ENCODE measurements at regions not wholly inside any gene's neighbourhood (a gene's known extent, or its start where the extent isn't known, plus 50 kb on each side); places are given as distances from the start of the nearest gene placed in this dataset.

DNA sequence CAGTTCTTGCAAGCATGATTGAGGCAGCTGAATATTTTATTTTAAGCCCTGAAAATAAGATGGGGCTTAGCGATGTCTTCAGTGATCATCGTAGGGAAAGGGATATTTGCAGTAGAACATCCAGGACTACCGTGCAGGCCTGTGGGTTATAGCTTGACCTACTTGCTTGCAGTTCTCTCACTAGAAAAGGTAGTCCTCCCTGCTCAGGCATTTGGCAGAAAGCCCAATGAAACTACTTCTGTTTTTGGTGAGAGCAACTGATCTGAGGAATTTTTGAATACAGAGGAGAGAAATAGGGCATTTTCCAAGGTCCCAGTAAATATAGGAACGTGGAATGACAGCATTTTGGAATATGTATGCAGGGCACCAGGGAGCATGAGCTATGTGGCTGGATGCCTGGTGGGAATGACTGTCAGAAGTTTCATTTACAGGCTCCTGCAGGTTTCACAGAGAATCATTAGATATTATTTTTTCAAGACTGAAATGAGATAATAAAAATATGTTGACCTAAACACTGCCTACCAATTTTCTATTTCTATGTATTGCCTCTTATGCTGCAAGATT is 417.9 kb upstream of the ACTBL2 start:
- Histone ChIP-seq H3K36me3 (no peaks in the 10 kb centered on the region), H3K27me3 (no peaks in the 10 kb centered on the region), H3K4me1 (peaks cover 0 to 4% of the 10 kb centered on the region in 2 donors), H3K9me3 (no peaks in the 10 kb centered on the region), H3K4me3 (no peak overlapping the region), H3K27ac (no peak overlapping the region)
- TF ChIP-seq, protein P1, sequence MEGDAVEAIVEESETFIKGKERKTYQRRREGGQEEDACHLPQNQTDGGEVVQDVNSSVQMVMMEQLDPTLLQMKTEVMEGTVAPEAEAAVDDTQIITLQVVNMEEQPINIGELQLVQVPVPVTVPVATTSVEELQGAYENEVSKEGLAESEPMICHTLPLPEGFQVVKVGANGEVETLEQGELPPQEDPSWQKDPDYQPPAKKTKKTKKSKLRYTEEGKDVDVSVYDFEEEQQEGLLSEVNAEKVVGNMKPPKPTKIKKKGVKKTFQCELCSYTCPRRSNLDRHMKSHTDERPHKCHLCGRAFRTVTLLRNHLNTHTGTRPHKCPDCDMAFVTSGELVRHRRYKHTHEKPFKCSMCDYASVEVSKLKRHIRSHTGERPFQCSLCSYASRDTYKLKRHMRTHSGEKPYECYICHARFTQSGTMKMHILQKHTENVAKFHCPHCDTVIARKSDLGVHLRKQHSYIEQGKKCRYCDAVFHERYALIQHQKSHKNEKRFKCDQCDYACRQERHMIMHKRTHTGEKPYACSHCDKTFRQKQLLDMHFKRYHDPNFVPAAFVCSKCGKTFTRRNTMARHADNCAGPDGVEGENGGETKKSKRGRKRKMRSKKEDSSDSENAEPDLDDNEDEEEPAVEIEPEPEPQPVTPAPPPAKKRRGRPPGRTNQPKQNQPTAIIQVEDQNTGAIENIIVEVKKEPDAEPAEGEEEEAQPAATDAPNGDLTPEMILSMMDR (IDR thresholded peaks at IDR 0.05), result no peak
- DNase-seq (ENCODE audit: low spot score), result no peak

DNA sequence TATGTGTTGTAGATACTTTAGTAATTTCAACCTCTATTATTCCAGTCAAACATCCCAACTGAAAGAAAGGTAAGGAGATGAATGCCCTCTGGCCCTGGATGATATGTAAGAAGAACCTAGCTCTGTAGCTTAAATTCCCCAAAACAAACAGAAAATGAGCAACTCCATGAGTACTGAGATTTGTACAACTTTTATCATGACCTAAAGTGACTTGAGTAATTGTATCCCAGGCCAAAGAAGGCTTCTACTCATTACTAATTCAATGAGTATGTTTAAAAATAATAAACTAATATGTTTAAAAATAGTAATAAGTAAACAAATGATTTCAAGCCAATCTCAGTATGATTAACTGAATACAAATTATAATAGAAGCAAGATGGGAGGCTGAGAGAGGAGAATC is 414.0 kb upstream of the ACTBL2 start:
- no peak overlapping the region for H3K27ac ChIP-seq
- no peaks in the 10 kb centered on the region for H3K27me3 ChIP-seq
- no peaks in the 10 kb centered on the region for H3K9me3 ChIP-seq
- no peak for DNase-seq (ENCODE audit: low spot score)
- TF ChIP-seq, protein P1 (IDR thresholded peaks at IDR 0.05), result no peak
- H3K4me3 ChIP-seq, result no peak overlapping the region
- no peaks in the 10 kb centered on the region for H3K36me3 ChIP-seq
- H3K4me1 ChIP-seq, result peaks cover 0 to 4% of the 10 kb centered on the region in 2 donors

DNA sequence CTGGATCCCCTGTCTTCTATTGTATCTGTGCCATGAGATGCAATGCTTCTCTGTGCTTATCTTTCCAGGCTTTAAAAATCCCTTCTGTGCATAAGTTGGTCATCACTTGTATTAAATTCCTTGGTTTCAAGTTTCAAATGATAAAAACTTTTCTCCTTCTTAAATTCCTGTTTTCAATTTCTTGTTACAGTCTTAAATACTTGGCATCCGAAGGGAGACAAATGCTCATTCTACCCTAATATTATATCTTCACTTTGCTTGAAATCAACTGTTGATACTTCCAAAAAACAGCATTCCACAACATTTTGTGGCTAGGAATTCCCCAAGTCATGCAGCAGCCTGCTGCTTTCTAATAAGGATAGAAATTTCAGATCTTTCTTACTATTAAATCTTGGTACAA is 413.2 kb upstream of the ACTBL2 start:
- Histone ChIP-seq H3K9me3 (no peaks in the 10 kb centered on the region), H3K4me1 (peaks cover 0 to 4% of the 10 kb centered on the region in 2 donors), H3K4me3 (no peak overlapping the region), H3K36me3 (no peaks in the 10 kb centered on the region), H3K27ac (no peak overlapping the region), H3K27me3 (no peaks in the 10 kb centered on the region)
- no peak for DNase-seq (ENCODE audit: low spot score)
- TF ChIP-seq, protein P1 (IDR thresholded peaks at IDR 0.05), result no peak

DNA sequence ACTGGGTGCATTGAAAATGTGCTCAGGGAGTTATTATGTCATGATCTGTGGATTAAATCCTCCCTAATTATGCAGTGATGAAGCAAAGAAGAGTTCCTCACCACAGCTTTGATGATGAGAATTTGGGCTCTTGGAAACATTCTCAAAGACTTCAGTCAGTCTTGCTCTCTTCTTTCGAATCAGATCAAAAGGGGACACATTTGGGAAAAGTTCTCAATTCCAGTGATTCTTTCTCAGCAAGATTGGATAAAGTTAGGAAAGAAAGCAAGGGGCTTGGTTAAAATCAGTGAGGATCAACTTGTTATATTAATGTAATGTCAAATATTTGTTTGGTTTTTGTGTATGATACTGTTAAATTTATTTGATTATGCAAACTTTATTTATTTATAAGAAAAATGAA is 411.3 kb upstream of the ACTBL2 start:
- no peak overlapping the region for H3K27ac ChIP-seq
- no peaks in the 10 kb centered on the region for H3K4me1 ChIP-seq
- H3K36me3 ChIP-seq, result no peaks in the 10 kb centered on the region
- no peak for DNase-seq (ENCODE audit: low spot score)
- no peaks in the 10 kb centered on the region for H3K9me3 ChIP-seq
- TF ChIP-seq, protein P1 (IDR thresholded peaks at IDR 0.05), result no peak
- no peaks in the 10 kb centered on the region for H3K27me3 ChIP-seq
- no peak overlapping the region for H3K4me3 ChIP-seq

DNA sequence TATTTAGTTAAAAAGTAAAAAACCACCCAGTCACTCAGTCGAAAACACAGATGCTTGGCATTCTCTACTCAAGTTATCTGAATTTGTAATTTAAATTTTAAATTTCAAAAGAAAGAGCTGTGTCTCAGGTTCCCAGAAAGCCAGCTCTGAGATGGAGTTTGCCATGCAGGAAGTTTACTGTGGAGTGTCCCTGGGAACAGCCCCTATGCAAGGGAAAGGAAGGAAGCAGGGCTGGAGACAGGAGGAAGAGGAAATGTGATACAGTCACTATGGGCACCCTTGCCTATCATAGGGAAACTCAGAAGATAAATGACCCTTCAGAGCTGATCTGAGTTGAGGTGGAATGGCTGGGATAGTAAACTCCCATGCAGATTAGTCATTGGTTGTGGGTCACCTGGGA is 408.8 kb upstream of the ACTBL2 start:
- H3K4me1 ChIP-seq, result no peaks in the 10 kb centered on the region
- TF ChIP-seq, protein P1 (IDR thresholded peaks at IDR 0.05), result no peak
- H3K27ac ChIP-seq, result no peak overlapping the region
- no peak overlapping the region for H3K4me3 ChIP-seq
- H3K36me3 ChIP-seq, result no peaks in the 10 kb centered on the region
- H3K9me3 ChIP-seq, result no peaks in the 10 kb centered on the region
- no peaks in the 10 kb centered on the region for H3K27me3 ChIP-seq
- DNase-seq (ENCODE audit: low spot score), result no peak

DNA sequence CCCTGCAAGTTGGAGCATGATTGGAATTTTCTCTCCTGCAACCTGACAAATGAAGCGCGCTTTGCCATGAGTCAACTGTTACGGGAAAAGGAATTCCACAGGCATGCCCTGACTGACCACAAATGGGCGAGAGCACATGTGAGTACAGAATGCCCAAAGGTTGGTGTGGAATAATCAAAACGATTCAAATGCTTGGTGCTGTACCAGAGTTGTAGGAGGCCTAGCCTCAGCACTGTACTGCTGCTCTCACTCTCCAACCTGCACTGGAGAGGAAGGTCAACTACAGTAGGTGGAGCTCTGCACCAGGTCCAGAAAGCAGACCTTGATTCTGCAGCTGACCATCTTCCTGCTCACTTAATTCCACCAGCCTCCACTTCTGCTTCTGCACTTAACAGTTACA is 406.9 kb upstream of the ACTBL2 start:
- Histone ChIP-seq H3K4me1 (no peaks in the 10 kb centered on the region), H3K27me3 (no peaks in the 10 kb centered on the region), H3K36me3 (no peaks in the 10 kb centered on the region), H3K9me3 (no peaks in the 10 kb centered on the region), H3K4me3 (no peak overlapping the region), H3K27ac (no peak overlapping the region)
- TF ChIP-seq, protein P1 (IDR thresholded peaks at IDR 0.05), result peak; percentile 26 to 58
- no peak for DNase-seq (ENCODE audit: low spot score)
